Activated CD8-positive, alpha-beta T cell treated with anti-CD3 and anti-CD28 coated beads for 36 hours (primary cell): ENCODE measurements at regions not wholly inside any gene's neighbourhood (a gene's known extent, or its start where the extent isn't known, plus 50 kb on each side); places are given as distances from the start of the nearest gene placed in this dataset.
"Not testable (repeated sequence)": the region's sequence is repeated elsewhere in the genome, so short reads cannot be mapped to it uniquely, and the experiment has no call there.

Experiments used
- ATAC-seq: fragments of 200-7000 bp; cut with Tn5 transposase; one replicate; pipeline ENCODE4 v1.10.0; 2021; ENCODE audit warnings: mild to moderate bottlenecking, moderate library complexity
- CTCF ChIA-PET: fragments of 350-600 bp; sonication (Branson Sonifier 250); formaldehyde crosslinking; loops from one replicate; lab custom pipeline; 2021; ENCODE audit warnings: antibody characterized with exemption; lab: Charles Lee
- POLR2A ChIA-PET: fragments of 350-600 bp; sonication (Branson Sonifier 250); formaldehyde crosslinking; loops from one replicate; lab custom pipeline; 2021; ENCODE audit warnings: antibody characterized with exemption; lab: Charles Lee
- DNase-seq: peaks from one replicate; pipeline ENCODE4 v3.0.0-alpha.2; 2020
- H3K27ac Mint-ChIP-seq: one replicate; pipeline ENCODE4 v1.8.0; 2021; ENCODE audit warnings: mild to moderate bottlenecking, mixed read lengths
- H3K27me3 Mint-ChIP-seq: one replicate; pipeline ENCODE4 v1.8.0; 2021; ENCODE audit warnings: mixed read lengths
- H3K36me3 Mint-ChIP-seq: one replicate; pipeline ENCODE4 v1.8.0; 2021; ENCODE audit warnings: low read depth, mixed read lengths
- H3K4me1 Mint-ChIP-seq: one replicate; pipeline ENCODE4 v1.8.0; 2021; ENCODE audit warnings: low read depth, mixed read lengths
- H3K4me3 Mint-ChIP-seq: one replicate; pipeline ENCODE4 v1.8.0; 2021; ENCODE audit warnings: mild to moderate bottlenecking, moderate library complexity, mixed read lengths
- H3K9me3 Mint-ChIP-seq: one replicate; pipeline ENCODE4 v1.8.0; 2021; ENCODE audit warnings: mixed read lengths
- CTCF ChIP-seq: fragments of 200-600 bp; IDR thresholded peaks from one replicate; pipeline ENCODE4 v1.8.0; 2022; ENCODE audit warnings: antibody characterized with exemption, mild to moderate bottlenecking
- intact Hi-C: fragments of 100-400 bp; cut with micrococcal nuclease; formaldehyde crosslinking; loops from one replicate; pipeline ENCODE4 v1.10.0; 2022

GRCh38 chr21:39000496-39000895 is 182.8 kb downstream of the PSMG1 start:
- H3K4me1 Mint-ChIP-seq, result peaks cover 44% of the 10 kb centered on the region
- peak overlapping the region; percentile 65 for H3K27ac Mint-ChIP-seq
- H3K36me3 Mint-ChIP-seq, result no peaks in the 10 kb centered on the region
- CTCF ChIA-PET, result no interaction called here
- ATAC-seq, result peak; percentile 74
- peak; percentile 75 for DNase-seq
- POLR2A ChIA-PET, result no interaction called here
- no peaks in the 10 kb centered on the region for H3K9me3 Mint-ChIP-seq
- no peak for TF ChIP-seq CTCF
- H3K27me3 Mint-ChIP-seq, result peaks cover 9% of the 10 kb centered on the region
- intact Hi-C loops, result no loop called here
- no peak overlapping the region for H3K4me3 Mint-ChIP-seq

GRCh38 chr21:38999161-38999560 is 184.1 kb downstream of the PSMG1 start:
- no peaks in the 10 kb centered on the region for H3K36me3 Mint-ChIP-seq
- no peak for TF ChIP-seq CTCF
- H3K4me3 Mint-ChIP-seq, result no peak overlapping the region
- CTCF ChIA-PET, result no interaction called here
- intact Hi-C loops, result no loop called here
- H3K4me1 Mint-ChIP-seq, result peaks cover 35% of the 10 kb centered on the region
- no peak for ATAC-seq
- POLR2A ChIA-PET, result no interaction called here
- H3K27me3 Mint-ChIP-seq, result peaks cover 10% of the 10 kb centered on the region
- H3K9me3 Mint-ChIP-seq, result no peaks in the 10 kb centered on the region
- no peak for DNase-seq
- no peak overlapping the region for H3K27ac Mint-ChIP-seq

GRCh38 chr21:38998281-38998680 is 185.0 kb downstream of the PSMG1 start:
- Mint-ChIP-seq H3K27me3 (peaks cover 10% of the 10 kb centered on the region), H3K4me1 (peaks cover 26% of the 10 kb centered on the region)
- H3K9me3 Mint-ChIP-seq, POLR2A ChIA-PET, H3K4me3 Mint-ChIP-seq, intact Hi-C loops, ATAC-seq, DNase-seq, H3K27ac Mint-ChIP-seq, CTCF ChIA-PET, H3K36me3 Mint-ChIP-seq: not testable (repeated sequence)

- H3K9me3 Mint-ChIP-seq, CTCF ChIA-PET, H3K4me3 Mint-ChIP-seq, H3K27ac Mint-ChIP-seq, ATAC-seq, H3K36me3 Mint-ChIP-seq, POLR2A ChIA-PET, intact Hi-C loops, DNase-seq: not testable (repeated sequence)
- H3K4me1 Mint-ChIP-seq, result peaks cover 25% of the 10 kb centered on the region
- H3K27me3 Mint-ChIP-seq, result peaks cover 10% of the 10 kb centered on the region
These were observed 185.4 kb downstream of the PSMG1 start for GRCh38 chr21:38997843-38998175.

GRCh38 chr21:38997051-38997842 is 186.0 kb downstream of the PSMG1 start:
- CTCF ChIA-PET, result no interaction called here
- peaks cover 10% of the 10 kb centered on the region for H3K27me3 Mint-ChIP-seq
- intact Hi-C loops, result no loop called here
- no peak for TF ChIP-seq CTCF
- H3K4me3 Mint-ChIP-seq, result no peak overlapping the region
- H3K27ac Mint-ChIP-seq, result no peak overlapping the region
- no peak for DNase-seq
- POLR2A ChIA-PET, result no interaction called here
- H3K4me1 Mint-ChIP-seq, result peaks cover 25% of the 10 kb centered on the region
- ATAC-seq, result no peak
- no peaks in the 10 kb centered on the region for H3K36me3 Mint-ChIP-seq
- no peaks in the 10 kb centered on the region for H3K9me3 Mint-ChIP-seq

GRCh38 chr21:38996355-38996754 is 186.9 kb downstream of the PSMG1 start:
- ChIA-PET CTCF (no interaction called here), POLR2A (no interaction called here)
- TF ChIP-seq CTCF, result no peak
- Mint-ChIP-seq H3K9me3 (no peaks in the 10 kb centered on the region), H3K27me3 (peaks cover 10% of the 10 kb centered on the region), H3K4me3 (no peak overlapping the region), H3K4me1 (peaks cover 24% of the 10 kb centered on the region), H3K27ac (no peak overlapping the region), H3K36me3 (no peaks in the 10 kb centered on the region)
- intact Hi-C loops, result no loop called here
- ATAC-seq (no peak), DNase-seq (no peak)
